ENCODE measurements at regions not wholly inside any gene's neighbourhood (a gene's known extent, or its start where the extent isn't known, plus 50 kb on each side); places are given as distances from the start of the nearest gene placed in this dataset.

DNA sequence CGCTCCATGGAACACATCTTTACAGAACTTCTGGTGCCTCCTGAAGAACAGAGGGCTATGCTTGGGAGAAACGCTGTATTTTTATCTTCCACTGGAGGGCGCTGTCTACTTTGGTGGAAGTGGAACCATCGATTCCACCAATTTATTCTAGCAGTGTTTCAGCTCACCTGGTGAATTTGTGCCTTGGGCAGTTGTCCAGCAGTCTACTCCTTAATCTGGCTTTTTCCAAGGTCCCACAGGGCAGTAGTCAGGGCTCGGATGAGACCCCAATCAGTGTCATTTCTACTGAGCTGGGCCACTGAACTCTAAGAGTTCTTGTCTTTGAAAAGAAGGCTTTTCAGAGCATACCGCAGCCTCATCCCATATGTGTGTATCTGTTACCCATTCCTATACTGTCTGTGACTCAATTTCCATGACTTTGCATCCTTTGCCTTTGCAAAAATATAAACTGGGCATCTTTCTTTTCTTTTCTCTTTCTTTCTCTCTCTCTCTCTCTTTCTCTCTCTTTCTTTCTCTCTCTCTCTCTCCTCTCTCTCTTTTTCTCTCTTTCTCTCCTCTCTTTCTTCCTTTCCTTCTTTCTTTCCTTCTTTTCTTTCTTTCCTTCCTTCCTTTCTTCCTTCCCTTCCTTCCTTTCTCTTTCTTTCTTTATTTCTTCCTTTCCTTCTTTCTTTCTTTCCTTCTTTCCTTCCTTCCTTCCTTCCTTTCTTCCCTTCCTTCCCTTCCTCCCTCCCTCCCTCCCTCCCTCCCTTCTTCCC, 138.4 kb upstream of the ZNF618 start:
- TF ChIP-seq YY1 (tag by site-specific recombination; IDR thresholded peaks at IDR 0.05) (no peak), ZNF140 (tag by site-specific recombination; IDR thresholded peaks at IDR 0.05) (no peak), ZSCAN30 (tag by site-specific recombination; IDR thresholded peaks at IDR 0.05) (no peak), ZBTB7A (tag by site-specific recombination; IDR thresholded peaks at IDR 0.05; ENCODE audit: low read depth) (no peak), TRIM28 (IDR thresholded peaks at IDR 0.05; ENCODE audit: borderline replicate concordance, low read length) (no peak), ZNF776 (tag by site-specific recombination; IDR thresholded peaks at IDR 0.05; ENCODE audit: borderline replicate concordance) (no peak), BCL11A (tag by site-specific recombination; IDR thresholded peaks at IDR 0.05; ENCODE audit: low read depth) (no peak)
- TF ChIP-seq, protein P1, sequence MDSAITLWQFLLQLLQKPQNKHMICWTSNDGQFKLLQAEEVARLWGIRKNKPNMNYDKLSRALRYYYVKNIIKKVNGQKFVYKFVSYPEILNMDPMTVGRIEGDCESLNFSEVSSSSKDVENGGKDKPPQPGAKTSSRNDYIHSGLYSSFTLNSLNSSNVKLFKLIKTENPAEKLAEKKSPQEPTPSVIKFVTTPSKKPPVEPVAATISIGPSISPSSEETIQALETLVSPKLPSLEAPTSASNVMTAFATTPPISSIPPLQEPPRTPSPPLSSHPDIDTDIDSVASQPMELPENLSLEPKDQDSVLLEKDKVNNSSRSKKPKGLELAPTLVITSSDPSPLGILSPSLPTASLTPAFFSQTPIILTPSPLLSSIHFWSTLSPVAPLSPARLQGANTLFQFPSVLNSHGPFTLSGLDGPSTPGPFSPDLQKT (IDR thresholded peaks at IDR 0.05; ENCODE audit: borderline replicate concordance, low read depth, low read length): no peak
- TF ChIP-seq, protein P2, sequence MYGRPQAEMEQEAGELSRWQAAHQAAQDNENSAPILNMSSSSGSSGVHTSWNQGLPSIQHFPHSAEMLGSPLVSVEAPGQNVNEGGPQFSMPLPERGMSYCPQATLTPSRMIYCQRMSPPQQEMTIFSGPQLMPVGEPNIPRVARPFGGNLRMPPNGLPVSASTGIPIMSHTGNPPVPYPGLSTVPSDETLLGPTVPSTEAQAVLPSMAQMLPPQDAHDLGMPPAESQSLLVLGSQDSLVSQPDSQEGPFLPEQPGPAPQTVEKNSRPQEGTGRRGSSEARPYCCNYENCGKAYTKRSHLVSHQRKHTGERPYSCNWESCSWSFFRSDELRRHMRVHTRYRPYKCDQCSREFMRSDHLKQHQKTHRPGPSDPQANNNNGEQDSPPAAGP (tag by site-specific recombination; IDR thresholded peaks at IDR 0.05): no peak
- TF ChIP-seq, protein P3, sequence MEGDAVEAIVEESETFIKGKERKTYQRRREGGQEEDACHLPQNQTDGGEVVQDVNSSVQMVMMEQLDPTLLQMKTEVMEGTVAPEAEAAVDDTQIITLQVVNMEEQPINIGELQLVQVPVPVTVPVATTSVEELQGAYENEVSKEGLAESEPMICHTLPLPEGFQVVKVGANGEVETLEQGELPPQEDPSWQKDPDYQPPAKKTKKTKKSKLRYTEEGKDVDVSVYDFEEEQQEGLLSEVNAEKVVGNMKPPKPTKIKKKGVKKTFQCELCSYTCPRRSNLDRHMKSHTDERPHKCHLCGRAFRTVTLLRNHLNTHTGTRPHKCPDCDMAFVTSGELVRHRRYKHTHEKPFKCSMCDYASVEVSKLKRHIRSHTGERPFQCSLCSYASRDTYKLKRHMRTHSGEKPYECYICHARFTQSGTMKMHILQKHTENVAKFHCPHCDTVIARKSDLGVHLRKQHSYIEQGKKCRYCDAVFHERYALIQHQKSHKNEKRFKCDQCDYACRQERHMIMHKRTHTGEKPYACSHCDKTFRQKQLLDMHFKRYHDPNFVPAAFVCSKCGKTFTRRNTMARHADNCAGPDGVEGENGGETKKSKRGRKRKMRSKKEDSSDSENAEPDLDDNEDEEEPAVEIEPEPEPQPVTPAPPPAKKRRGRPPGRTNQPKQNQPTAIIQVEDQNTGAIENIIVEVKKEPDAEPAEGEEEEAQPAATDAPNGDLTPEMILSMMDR (tag by site-specific recombination; IDR thresholded peaks at IDR 0.05): no peak
- TF ChIP-seq, protein P4, sequence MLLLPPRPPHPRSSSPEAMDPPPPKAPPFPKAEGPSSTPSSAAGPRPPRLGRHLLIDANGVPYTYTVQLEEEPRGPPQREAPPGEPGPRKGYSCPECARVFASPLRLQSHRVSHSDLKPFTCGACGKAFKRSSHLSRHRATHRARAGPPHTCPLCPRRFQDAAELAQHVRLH (tag by site-specific recombination; IDR thresholded peaks at IDR 0.05): no peak
- TF ChIP-seq, protein P5, sequence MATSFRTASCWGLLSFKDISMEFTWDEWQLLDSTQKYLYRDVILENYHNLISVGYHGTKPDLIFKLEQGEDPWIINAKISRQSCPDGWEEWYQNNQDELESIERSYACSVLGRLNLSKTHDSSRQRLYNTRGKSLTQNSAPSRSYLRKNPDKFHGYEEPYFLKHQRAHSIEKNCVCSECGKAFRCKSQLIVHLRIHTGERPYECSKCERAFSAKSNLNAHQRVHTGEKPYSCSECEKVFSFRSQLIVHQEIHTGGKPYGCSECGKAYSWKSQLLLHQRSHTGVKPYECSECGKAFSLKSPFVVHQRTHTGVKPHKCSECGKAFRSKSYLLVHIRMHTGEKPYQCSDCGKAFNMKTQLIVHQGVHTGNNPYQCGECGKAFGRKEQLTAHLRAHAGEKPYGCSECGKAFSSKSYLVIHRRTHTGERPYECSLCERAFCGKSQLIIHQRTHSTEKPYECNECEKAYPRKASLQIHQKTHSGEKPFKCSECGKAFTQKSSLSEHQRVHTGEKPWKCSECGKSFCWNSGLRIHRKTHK (tag by site-specific recombination; IDR thresholded peaks at IDR 0.05): no peak
- TF ChIP-seq, protein P6, sequence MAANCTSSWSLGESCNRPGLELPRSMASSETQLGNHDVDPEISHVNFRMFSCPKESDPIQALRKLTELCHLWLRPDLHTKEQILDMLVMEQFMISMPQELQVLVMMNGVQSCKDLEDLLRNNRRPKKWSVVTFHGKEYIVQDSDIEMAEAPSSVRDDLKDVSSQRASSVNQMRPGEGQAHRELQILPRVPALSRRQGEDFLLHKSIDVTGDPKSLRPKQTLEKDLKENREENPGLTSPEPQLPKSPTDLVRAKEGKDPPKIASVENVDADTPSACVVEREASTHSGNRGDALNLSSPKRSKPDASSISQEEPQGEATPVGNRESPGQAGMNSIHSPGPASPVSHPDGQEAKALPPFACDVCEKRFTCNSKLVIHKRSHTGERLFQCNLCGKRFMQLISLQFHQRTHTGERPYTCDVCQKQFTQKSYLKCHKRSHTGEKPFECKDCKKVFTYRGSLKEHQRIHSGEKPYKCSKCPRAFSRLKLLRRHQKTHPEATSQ (tag by site-specific recombination; IDR thresholded peaks at IDR 0.05): no peak
- TF ChIP-seq, protein P7, sequence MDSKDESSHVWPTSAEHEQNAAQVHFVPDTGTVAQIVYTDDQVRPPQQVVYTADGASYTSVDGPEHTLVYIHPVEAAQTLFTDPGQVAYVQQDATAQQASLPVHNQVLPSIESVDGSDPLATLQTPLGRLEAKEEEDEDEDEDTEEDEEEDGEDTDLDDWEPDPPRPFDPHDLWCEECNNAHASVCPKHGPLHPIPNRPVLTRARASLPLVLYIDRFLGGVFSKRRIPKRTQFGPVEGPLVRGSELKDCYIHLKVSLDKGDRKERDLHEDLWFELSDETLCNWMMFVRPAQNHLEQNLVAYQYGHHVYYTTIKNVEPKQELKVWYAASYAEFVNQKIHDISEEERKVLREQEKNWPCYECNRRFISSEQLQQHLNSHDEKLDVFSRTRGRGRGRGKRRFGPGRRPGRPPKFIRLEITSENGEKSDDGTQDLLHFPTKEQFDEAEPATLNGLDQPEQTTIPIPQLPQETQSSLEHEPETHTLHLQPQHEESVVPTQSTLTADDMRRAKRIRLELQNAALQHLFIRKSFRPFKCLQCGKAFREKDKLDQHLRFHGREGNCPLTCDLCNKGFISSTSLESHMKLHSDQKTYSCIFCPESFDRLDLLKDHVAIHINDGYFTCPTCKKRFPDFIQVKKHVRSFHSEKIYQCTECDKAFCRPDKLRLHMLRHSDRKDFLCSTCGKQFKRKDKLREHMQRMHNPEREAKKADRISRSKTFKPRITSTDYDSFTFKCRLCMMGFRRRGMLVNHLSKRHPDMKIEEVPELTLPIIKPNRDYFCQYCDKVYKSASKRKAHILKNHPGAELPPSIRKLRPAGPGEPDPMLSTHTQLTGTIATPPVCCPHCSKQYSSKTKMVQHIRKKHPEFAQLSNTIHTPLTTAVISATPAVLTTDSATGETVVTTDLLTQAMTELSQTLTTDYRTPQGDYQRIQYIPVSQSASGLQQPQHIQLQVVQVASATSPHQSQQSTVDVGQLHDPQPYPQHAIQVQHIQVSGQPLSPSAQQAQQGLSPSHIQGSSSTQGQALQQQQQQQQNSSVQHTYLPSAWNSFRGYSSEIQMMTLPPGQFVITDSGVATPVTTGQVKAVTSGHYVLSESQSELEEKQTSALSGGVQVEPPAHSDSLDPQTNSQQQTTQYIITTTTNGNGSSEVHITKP (tag by site-specific recombination; IDR thresholded peaks at IDR 0.05): no peak
